Mucosa of descending colon (tissue), 3 donors: ENCODE measurements at regions not wholly inside any gene's neighbourhood (a gene's known extent, or its start where the extent isn't known, plus 50 kb on each side); places are given as distances from the start of the nearest gene placed in this dataset.

ENCODE experiments used
- ATAC-seq: fragments of 200-7000 bp; cut with Tn5 transposase; one replicate; pipeline ENCODE4 v1.9.1; 2020; ENCODE audit warnings: mild to moderate bottlenecking, moderate library complexity
- DNase-seq, 3 donors: peaks; one replicate each; pipeline ENCODE4 v3.0.0-alpha.2; 2020
- H3K36me3 ChIP-seq: fragments of 200-600 bp; one replicate; pipeline ENCODE4 v1.8.0; 2021; ENCODE audit warnings: low read depth, mild to moderate bottlenecking
- H3K4me1 ChIP-seq: fragments of 200-600 bp; one replicate; pipeline ENCODE4 v1.8.0; 2021; ENCODE audit warnings: low read depth, mild to moderate bottlenecking
- H3K4me3 ChIP-seq: fragments of 200-600 bp; one replicate; pipeline ENCODE4 v1.8.0; 2021; ENCODE audit warnings: mild to moderate bottlenecking
- H3K9me3 ChIP-seq: fragments of 200-600 bp; one replicate; pipeline ENCODE4 v1.8.0; 2021; ENCODE audit warnings: mild to moderate bottlenecking
- CTCF ChIP-seq: fragments of 200-600 bp; IDR thresholded peaks from one replicate; pipeline ENCODE4 v1.8.0; 2022; ENCODE audit warnings: antibody characterized with exemption, mild to moderate bottlenecking
- intact Hi-C, 2 donors: fragments of 100-400 bp; cut with DNase I in 1 of 2; cut with micrococcal nuclease in 1 of 2; formaldehyde crosslinking; loops; one replicate each; pipeline versions ENCODE4 v1.11.0 to v1.11.1; 2022; cut with DNase I, micrococcal nuclease
- donor health status: DM: no; HTN: no; CAD: no; lungs with moderate emphysema.
- donor health status: DM: no; HTN: no; CAD: no.
- donor health status: DM: no; HTN: yes; CAD: no.

- TF ChIP-seq CTCF, result no peak
- DNase-seq (no peak), ATAC-seq (no peak)
- intact Hi-C loops, result no loop called here
- peaks cover 7% of the 10 kb centered on the region for H3K4me1 ChIP-seq
- H3K36me3 ChIP-seq, result no peaks in the 10 kb centered on the region
- H3K9me3 ChIP-seq, result no peaks in the 10 kb centered on the region
- H3K4me3 ChIP-seq, result no peak overlapping the region
These were observed 165.1 kb downstream of the RPIA start for GRCh38 chr2:88856409-88857135.

GRCh38 chr2:88857274-88857741, 165.8 kb downstream of the RPIA start:
- no peaks in the 10 kb centered on the region for H3K36me3 ChIP-seq
- TF ChIP-seq CTCF, result no peak
- intact Hi-C loops, result no loop called here
- ATAC-seq (peak; percentile 94), DNase-seq (peak; percentile 55 to 71 (median 57))
- H3K9me3 ChIP-seq, result no peaks in the 10 kb centered on the region
- H3K4me1 ChIP-seq, result peaks cover 7% of the 10 kb centered on the region
- no peak overlapping the region for H3K4me3 ChIP-seq

GRCh38 chr2:88857951-88858411, 166.5 kb downstream of the RPIA start:
- TF ChIP-seq CTCF, result no peak
- DNase-seq (peak in 2 of 3 donors; percentile 33 to 48), ATAC-seq (peak; percentile 54)
- Histone ChIP-seq H3K4me1 (peaks cover 7% of the 10 kb centered on the region), H3K36me3 (no peaks in the 10 kb centered on the region), H3K4me3 (no peak overlapping the region), H3K9me3 (no peaks in the 10 kb centered on the region)
- intact Hi-C loops, result no loop called here

- no peaks in the 10 kb centered on the region for H3K9me3 ChIP-seq
- TF ChIP-seq CTCF, result no peak
- DNase-seq, result no peak
- ATAC-seq, result no peak
- H3K36me3 ChIP-seq, result no peaks in the 10 kb centered on the region
- no peak overlapping the region for H3K4me3 ChIP-seq
- intact Hi-C loops, result no loop called here
- H3K4me1 ChIP-seq, result peaks cover 7% of the 10 kb centered on the region
These were observed 168.0 kb downstream of the RPIA start for GRCh38 chr2:88859461-88859860.

GRCh38 chr2:88860421-88861075, 169.1 kb downstream of the RPIA start:
- intact Hi-C loops, result no loop called here
- Histone ChIP-seq H3K9me3 (no peaks in the 10 kb centered on the region), H3K4me1 (peaks cover 7% of the 10 kb centered on the region), H3K4me3 (no peak overlapping the region), H3K36me3 (no peaks in the 10 kb centered on the region)
- ATAC-seq, result no peak
- TF ChIP-seq CTCF, result no peak
- DNase-seq, result no peak
